Naive thymus-derived CD4-positive, alpha-beta T cell (primary cell): ENCODE measurements at regions not wholly inside any gene's neighbourhood (a gene's known extent, or its start where the extent isn't known, plus 50 kb on each side); places are given as distances from the start of the nearest gene placed in this dataset.

ENCODE experiments used
- ATAC-seq: fragments of 150-1000 bp; cut with Tn5 transposase; 2 replicates; pipeline ENCODE4 v1.10.0; 2021; ENCODE audit warnings: mild to moderate bottlenecking, moderate library complexity
- CTCF ChIA-PET: fragments of 350-600 bp; sonication (Branson Sonifier 250); formaldehyde crosslinking; loops from one replicate; lab custom pipeline; 2021; ENCODE audit warnings: antibody characterized with exemption; lab: Charles Lee
- POLR2A ChIA-PET: fragments of 350-600 bp; sonication (Branson Sonifier 250); formaldehyde crosslinking; loops from one replicate; lab custom pipeline; 2021; ENCODE audit warnings: antibody characterized with exemption, inconsistent platforms; lab: Charles Lee
- DNase-seq, 9 donors: peaks; one replicate each; pipeline versions ENCODE4 v3.0.0 to v3.0.0-alpha.2; 2020 to 2022; ENCODE audit warnings: mixed read lengths in 1 of 9
- H3K27ac ChIP-seq: one replicate; pipeline ENCODE4 v1.7.0; 2013; ENCODE audit warnings: mild to moderate bottlenecking, low read depth, low read length, moderate library complexity
- H3K27me3 ChIP-seq, 2 donors: one replicate each; pipeline ENCODE4 v1.7.0; 2013; ENCODE audit warnings: low read length in 2 of 2, mild to moderate bottlenecking in 2 of 2, moderate library complexity in 2 of 2; ENCODE audit not compliant: control insufficient read depth in 2 of 2, insufficient read depth in 2 of 2
- H3K36me3 ChIP-seq, 3 experiments: 1 replicate in 2 of 3; 2 replicates in 1 of 3; pipeline ENCODE4 v1.7.0; 2013; ENCODE audit warnings: low read length in 3 of 3, mild to moderate bottlenecking in 3 of 3, moderate library complexity in 1 of 3; ENCODE audit not compliant: insufficient read depth in 3 of 3, control insufficient read depth in 2 of 3
- H3K4me1 ChIP-seq, 2 donors: one replicate each; pipeline ENCODE4 v1.7.0; 2013; ENCODE audit warnings: low read length in 2 of 2, mild to moderate bottlenecking in 2 of 2, moderate library complexity in 1 of 2; ENCODE audit not compliant: control insufficient read depth in 2 of 2, insufficient read depth in 2 of 2
- H3K4me3 ChIP-seq: 2 replicates; pipeline ENCODE4 v1.7.0; 2013; ENCODE audit warnings: mild to moderate bottlenecking, low read length
- H3K9me3 ChIP-seq, 3 experiments: 1 replicate in 2 of 3; 2 replicates in 1 of 3; pipeline ENCODE4 v1.7.0; 2013; ENCODE audit warnings: low read length in 3 of 3; ENCODE audit not compliant: control insufficient read depth in 2 of 3
- H3K27ac Mint-ChIP-seq, 9 donors: one replicate each; pipeline ENCODE4 v1.8.0; 2020 to 2022; ENCODE audit warnings: mixed read lengths in 9 of 9, mild to moderate bottlenecking in 8 of 9, moderate library complexity in 5 of 9, inconsistent platforms in 2 of 9
- H3K27me3 Mint-ChIP-seq, 5 donors: one replicate each; pipeline ENCODE4 v1.8.0; 2021 to 2022; ENCODE audit warnings: mixed read lengths in 5 of 5, mild to moderate bottlenecking in 1 of 5
- H3K36me3 Mint-ChIP-seq, 5 donors: one replicate each; pipeline ENCODE4 v1.8.0; 2020 to 2022; ENCODE audit warnings: mixed read lengths in 5 of 5, mild to moderate bottlenecking in 3 of 5, inconsistent platforms in 1 of 5
- H3K4me1 Mint-ChIP-seq, 7 donors: one replicate each; pipeline ENCODE4 v1.8.0; 2020 to 2022; ENCODE audit warnings: mixed read lengths in 7 of 7, mild to moderate bottlenecking in 3 of 7, inconsistent platforms in 1 of 7
- H3K4me3 Mint-ChIP-seq, 10 donors: one replicate each; pipeline ENCODE4 v1.8.0; 2020 to 2022; ENCODE audit warnings: mild to moderate bottlenecking in 10 of 10, mixed read lengths in 10 of 10, moderate library complexity in 6 of 10, inconsistent platforms in 2 of 10
- H3K9me3 Mint-ChIP-seq, 11 donors: one replicate each; pipeline ENCODE4 v1.8.0; 2020 to 2022; ENCODE audit warnings: mixed read lengths in 11 of 11, mild to moderate bottlenecking in 4 of 11, inconsistent platforms in 1 of 11, moderate library complexity in 1 of 11
- intact Hi-C, 2 donors: fragments of 100-400 bp; cut with micrococcal nuclease; formaldehyde crosslinking; loops; one replicate each; pipeline ENCODE4 v1.15.1; 2023

DNA sequence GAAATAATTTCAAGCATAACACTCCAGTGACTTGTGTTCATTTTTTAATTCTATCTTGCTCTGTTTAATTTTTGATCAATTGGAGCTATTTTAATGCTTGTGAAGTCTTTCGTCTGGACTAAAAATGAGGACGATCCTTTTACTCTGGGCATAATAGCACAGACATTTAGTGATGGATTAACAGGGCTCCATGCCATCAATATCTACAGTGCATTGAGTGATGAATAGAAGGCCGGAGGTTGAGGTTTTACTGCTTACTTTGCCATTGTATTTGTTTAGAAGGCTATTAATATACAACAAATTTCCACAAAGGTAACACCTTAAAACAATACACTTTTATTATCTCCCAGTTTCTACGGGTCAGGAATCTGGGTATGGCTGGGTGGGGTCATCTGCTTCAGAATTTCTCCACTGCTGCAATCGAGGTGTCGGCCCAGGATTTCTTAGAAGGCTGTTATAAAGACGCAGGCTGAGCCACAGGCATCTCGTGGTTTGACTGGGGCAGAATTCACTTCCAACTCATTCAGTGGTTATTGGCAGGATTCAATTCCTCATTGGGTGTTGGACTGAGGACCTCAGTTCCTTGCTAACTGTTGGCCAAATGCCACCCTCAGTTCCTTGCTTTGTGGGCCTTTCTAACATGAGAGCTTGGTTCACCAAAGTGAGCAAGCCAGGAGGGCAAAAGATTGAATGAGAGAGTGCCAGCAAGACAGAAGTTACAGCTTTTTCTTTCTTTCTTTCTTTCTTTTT, 265.4 kb upstream of the VLDLR start:
- no peaks in the 10 kb centered on the region for H3K4me1 Mint-ChIP-seq
- no peak for ATAC-seq
- intact Hi-C loops = no loop called here
- Histone ChIP-seq H3K4me3 (no peak overlapping the region), H3K9me3 (no peaks in the 10 kb centered on the region), H3K27ac (no peak overlapping the region), H3K36me3 (no peaks in the 10 kb centered on the region), H3K4me1 (no peaks in the 10 kb centered on the region), H3K27me3 (no peaks in the 10 kb centered on the region)
- no peak overlapping the region for H3K4me3 Mint-ChIP-seq
- ChIA-PET CTCF (no interaction called here), POLR2A (no interaction called here)
- peaks cover 0 to 4% (median 0%) of the 10 kb centered on the region in 11 donors for H3K9me3 Mint-ChIP-seq
- H3K36me3 Mint-ChIP-seq = peaks cover 0 to 3% (median 0%) of the 10 kb centered on the region in 5 donors
- H3K27me3 Mint-ChIP-seq = peaks cover 0 to 48% (median 28%) of the 10 kb centered on the region in 5 donors
- H3K27ac Mint-ChIP-seq = no peak overlapping the region
- no peak for DNase-seq

DNA sequence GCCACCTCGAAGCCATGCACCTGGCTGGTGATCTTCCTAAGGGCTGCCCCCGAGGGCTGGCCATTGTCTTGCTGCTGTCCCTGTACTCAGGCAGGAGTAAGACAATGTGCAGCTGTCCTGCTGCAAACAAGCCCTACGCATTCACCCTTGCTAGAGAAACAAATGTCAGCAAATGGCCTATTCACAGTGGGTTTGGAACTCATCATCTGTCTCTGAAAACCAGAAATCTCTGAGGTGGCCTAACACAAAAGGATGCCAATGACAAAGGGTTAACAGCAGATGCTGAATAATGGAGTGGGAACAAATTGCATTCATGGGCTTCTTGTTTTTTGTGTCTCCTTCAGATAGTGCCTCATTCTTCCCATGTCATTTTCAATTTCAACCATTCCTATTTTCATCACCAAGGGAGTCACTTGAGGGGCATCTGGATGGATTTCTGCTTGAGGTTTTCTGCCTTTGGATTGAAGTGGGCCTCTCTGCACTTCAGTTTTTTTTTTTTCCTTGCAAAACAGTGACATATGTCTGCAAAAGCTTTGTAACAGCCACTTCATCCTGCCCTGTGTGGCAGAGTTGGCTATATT, 261.6 kb upstream of the VLDLR start:
- peaks cover 0 to 24% (median 23%) of the 10 kb centered on the region in 5 donors for H3K27me3 Mint-ChIP-seq
- Histone ChIP-seq H3K36me3 (no peaks in the 10 kb centered on the region), H3K4me3 (no peak overlapping the region), H3K4me1 (no peaks in the 10 kb centered on the region), H3K27ac (no peak overlapping the region), H3K9me3 (no peaks in the 10 kb centered on the region), H3K27me3 (no peaks in the 10 kb centered on the region)
- H3K4me3 Mint-ChIP-seq = no peak overlapping the region
- H3K36me3 Mint-ChIP-seq = peaks cover 0 to 3% (median 0%) of the 10 kb centered on the region in 5 donors
- peaks cover 0 to 1% (median 0%) of the 10 kb centered on the region in 11 donors for H3K9me3 Mint-ChIP-seq
- ChIA-PET POLR2A (no interaction called here), CTCF (no interaction called here)
- no peaks in the 10 kb centered on the region for H3K4me1 Mint-ChIP-seq
- no peak for DNase-seq
- intact Hi-C loops = no loop called here
- no peak for ATAC-seq
- H3K27ac Mint-ChIP-seq = no peak overlapping the region

DNA sequence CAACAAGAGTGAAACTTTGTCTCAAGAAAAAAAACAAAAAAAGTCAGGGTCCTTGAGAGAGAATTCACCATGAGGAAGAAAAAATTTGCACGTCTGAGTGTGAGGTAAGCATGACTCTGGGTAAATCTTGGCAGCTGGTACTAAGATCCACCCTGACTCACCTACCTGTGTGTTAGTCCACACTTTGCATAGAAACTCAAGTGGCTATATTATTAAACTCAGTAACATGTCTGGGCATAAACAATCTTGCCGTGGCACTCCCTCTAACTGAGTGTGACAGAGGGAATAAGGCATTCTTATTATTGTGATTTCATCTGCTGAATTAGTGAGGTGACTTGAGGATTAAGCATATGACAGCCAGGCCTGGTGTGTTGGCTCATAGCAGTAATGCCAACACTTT, 259.4 kb upstream of the VLDLR start:
- peaks cover 0 to 25% (median 17%) of the 10 kb centered on the region in 5 donors for H3K27me3 Mint-ChIP-seq
- Histone ChIP-seq H3K27ac (no peak overlapping the region), H3K27me3 (no peaks in the 10 kb centered on the region), H3K4me1 (no peaks in the 10 kb centered on the region), H3K36me3 (no peaks in the 10 kb centered on the region), H3K4me3 (no peak overlapping the region), H3K9me3 (no peaks in the 10 kb centered on the region)
- ChIA-PET POLR2A (no interaction called here), CTCF (no interaction called here)
- H3K9me3 Mint-ChIP-seq = no peaks in the 10 kb centered on the region
- H3K4me3 Mint-ChIP-seq = no peak overlapping the region
- H3K27ac Mint-ChIP-seq = no peak overlapping the region
- no peak for DNase-seq
- ATAC-seq = no peak
- intact Hi-C loops = no loop called here
- no peaks in the 10 kb centered on the region for H3K36me3 Mint-ChIP-seq
- no peaks in the 10 kb centered on the region for H3K4me1 Mint-ChIP-seq

DNA sequence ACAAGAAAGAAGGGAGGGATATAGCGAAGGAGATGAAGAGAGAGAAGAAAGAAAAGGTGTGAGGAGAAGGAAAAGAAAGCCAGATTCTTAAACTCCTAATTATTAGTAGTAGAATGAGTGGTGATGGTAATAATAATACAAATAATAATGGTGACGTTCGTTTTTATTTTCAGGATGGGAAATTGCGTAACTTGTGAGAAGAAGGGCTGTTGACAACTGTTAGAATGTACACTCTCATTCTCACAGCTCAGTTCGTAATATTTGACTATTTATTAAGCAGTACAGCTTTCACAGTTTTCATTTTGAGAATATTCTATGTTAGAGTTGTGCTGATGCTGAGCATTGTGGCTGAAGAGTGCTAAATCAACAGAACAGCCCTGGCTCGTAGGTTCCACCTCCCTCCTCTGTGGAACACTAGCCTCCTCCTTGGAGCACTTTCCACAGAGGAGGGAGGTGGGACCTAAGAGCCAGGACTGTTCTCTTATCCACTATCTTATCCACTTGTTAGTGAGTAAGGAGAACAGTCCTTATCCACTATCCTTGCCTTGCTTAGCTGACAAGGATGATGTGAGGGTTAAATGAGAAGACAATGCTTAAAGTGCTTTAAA, 258.3 kb upstream of the VLDLR start:
- intact Hi-C loops = no loop called here
- Mint-ChIP-seq H3K27ac (no peak overlapping the region), H3K4me3 (no peak overlapping the region), H3K27me3 (peaks cover 0 to 21% (median 13%) of the 10 kb centered on the region in 5 donors), H3K4me1 (no peaks in the 10 kb centered on the region), H3K9me3 (no peaks in the 10 kb centered on the region), H3K36me3 (no peaks in the 10 kb centered on the region)
- ChIA-PET CTCF (no interaction called here), POLR2A (no interaction called here)
- DNase-seq = no peak
- H3K27me3 ChIP-seq = no peaks in the 10 kb centered on the region
- no peak overlapping the region for H3K4me3 ChIP-seq
- no peak for ATAC-seq
- H3K27ac ChIP-seq = no peak overlapping the region
- no peaks in the 10 kb centered on the region for H3K4me1 ChIP-seq
- H3K9me3 ChIP-seq = no peaks in the 10 kb centered on the region
- H3K36me3 ChIP-seq = no peaks in the 10 kb centered on the region

DNA sequence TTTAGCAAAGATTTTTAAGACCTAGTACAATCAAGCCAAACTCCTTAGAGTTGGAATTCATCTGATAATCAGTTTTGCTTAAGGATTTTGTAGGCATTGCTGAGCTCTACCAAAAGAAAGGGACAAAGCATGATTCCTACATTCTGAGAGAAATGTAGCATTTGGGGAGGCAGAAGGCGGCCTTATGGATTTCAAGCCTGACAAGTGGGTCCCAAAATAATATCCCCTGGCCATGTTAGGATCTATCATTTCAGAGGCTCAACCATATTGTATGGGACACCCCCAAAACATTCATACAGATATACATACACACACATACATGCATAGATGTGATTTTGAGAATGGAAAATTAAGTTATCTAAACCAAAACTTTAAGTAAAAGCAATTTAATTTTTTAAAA, 257.8 kb upstream of the VLDLR start:
- Histone ChIP-seq H3K9me3 (no peaks in the 10 kb centered on the region), H3K4me1 (no peaks in the 10 kb centered on the region), H3K27me3 (no peaks in the 10 kb centered on the region), H3K36me3 (no peaks in the 10 kb centered on the region), H3K27ac (no peak overlapping the region), H3K4me3 (no peak overlapping the region)
- ATAC-seq (no peak), DNase-seq (no peak)
- POLR2A ChIA-PET = no interaction called here
- no peaks in the 10 kb centered on the region for H3K4me1 Mint-ChIP-seq
- no peak overlapping the region for H3K27ac Mint-ChIP-seq
- intact Hi-C loops = no loop called here
- peaks cover 0 to 23% (median 16%) of the 10 kb centered on the region in 5 donors for H3K27me3 Mint-ChIP-seq
- CTCF ChIA-PET = no interaction called here
- no peak overlapping the region for H3K4me3 Mint-ChIP-seq
- H3K36me3 Mint-ChIP-seq = no peaks in the 10 kb centered on the region
- H3K9me3 Mint-ChIP-seq = peaks cover 0 to 4% (median 0%) of the 10 kb centered on the region in 11 donors

DNA sequence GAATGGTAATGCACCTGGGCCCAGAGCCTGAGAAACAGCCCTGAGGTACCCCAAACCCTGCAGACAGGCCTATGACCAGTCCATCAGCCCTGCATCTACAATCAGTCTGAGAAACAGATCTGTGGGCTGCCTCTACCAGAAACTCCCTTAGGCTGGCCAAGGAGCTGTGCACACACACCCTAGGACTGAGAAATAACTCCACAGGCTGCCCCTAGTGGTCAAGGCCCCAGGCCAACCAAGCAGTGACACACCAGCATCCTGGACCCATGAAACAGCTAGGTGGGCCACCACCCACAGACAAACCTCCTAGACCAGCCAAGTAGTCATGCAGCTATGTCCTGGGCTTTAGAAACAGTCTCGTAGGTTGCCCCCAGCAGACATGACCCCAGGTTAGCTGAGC, 253.6 kb upstream of the VLDLR start:
- Mint-ChIP-seq H3K4me3 (no peak overlapping the region), H3K27me3 (peaks cover 0 to 15% (median 9%) of the 10 kb centered on the region in 5 donors), H3K36me3 (no peaks in the 10 kb centered on the region), H3K4me1 (no peaks in the 10 kb centered on the region), H3K27ac (no peak overlapping the region), H3K9me3 (peaks cover 0 to 17% (median 2%) of the 10 kb centered on the region in 11 donors)
- ATAC-seq = no peak
- CTCF ChIA-PET = interaction anchor here (0.6 kb wide), 1 partner anchor 582 kb away, joined by 3 read pairs; no protein-coding TSS in a partner anchor
- Histone ChIP-seq H3K4me1 (no peaks in the 10 kb centered on the region), H3K27me3 (no peaks in the 10 kb centered on the region), H3K9me3 (no peaks in the 10 kb centered on the region), H3K36me3 (no peaks in the 10 kb centered on the region), H3K27ac (no peak overlapping the region), H3K4me3 (no peak overlapping the region)
- DNase-seq = no peak
- intact Hi-C loops = no loop called here
- POLR2A ChIA-PET = no interaction called here
